ENCODE measurements at regions not wholly inside any gene's neighbourhood (a gene's known extent, or its start where the extent isn't known, plus 50 kb on each side); places are given as distances from the start of the nearest gene placed in this dataset.

DNA sequence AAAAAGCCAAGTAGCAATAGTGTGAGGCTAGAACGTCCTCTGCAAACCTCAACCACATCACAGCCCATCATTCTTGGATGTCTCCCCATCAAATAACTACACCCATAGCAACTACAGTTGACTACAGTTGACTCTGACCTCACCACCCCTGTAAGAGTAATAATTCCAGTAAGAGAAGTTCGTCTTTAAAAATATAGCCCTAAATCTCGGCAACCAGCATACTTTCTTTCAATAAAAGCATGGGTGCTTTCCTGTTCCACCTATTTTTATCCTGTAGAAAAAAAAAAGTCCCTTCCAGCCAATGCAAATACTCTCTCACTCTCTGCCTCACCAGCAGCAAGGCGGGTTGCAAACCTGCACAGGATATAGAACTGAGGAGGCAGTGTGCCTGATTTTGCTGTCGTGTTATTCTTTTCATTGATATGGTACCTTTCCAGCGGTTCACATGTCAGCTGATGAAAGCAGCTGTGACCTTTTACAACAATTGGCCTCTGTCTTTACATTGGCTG is 187.5 kb upstream of the NFE2L3 start:
- no peaks in the 10 kb centered on the region for H3K36me3 ChIP-seq (ENCODE audit: insufficient read depth, low read length)
- H3K27me3 ChIP-seq (ENCODE audit: low read length), result no peaks in the 10 kb centered on the region
- DNase-seq, result peak; percentile 70
- H4K20me1 ChIP-seq (ENCODE audit: insufficient read depth, low read depth, low read length), result no peaks in the 10 kb centered on the region
- no peaks in the 10 kb centered on the region for H3K79me2 ChIP-seq (ENCODE audit: low read length)
- H2AFZ ChIP-seq (ENCODE audit: low read length), result peak overlapping the region; percentile 62; the same call in 1 of the 2 replicates
- peak overlapping the region; percentile 15; the same call in 1 of the 2 replicates for H3K4me3 ChIP-seq (ENCODE audit: low read length)
- H3K9ac ChIP-seq (ENCODE audit: low read length), result peak overlapping the region; percentile 22; the same call in 1 of the 2 replicates
- H3K4me2 ChIP-seq (ENCODE audit: low read depth, low read length, poor library complexity, severe bottlenecking), result peak overlapping the region; percentile 62
- no peaks in the 10 kb centered on the region for H3K9me2 ChIP-seq (replicated peaks; ENCODE audit: insufficient read depth, low read length)
- H3K9me3 ChIP-seq (ENCODE audit: low read length), result no peaks in the 10 kb centered on the region
- no peak overlapping the region for H3K27ac ChIP-seq (ENCODE audit: low read length)
- peaks cover 53% of the 10 kb centered on the region for H3K4me1 ChIP-seq (ENCODE audit: low read length)

DNA sequence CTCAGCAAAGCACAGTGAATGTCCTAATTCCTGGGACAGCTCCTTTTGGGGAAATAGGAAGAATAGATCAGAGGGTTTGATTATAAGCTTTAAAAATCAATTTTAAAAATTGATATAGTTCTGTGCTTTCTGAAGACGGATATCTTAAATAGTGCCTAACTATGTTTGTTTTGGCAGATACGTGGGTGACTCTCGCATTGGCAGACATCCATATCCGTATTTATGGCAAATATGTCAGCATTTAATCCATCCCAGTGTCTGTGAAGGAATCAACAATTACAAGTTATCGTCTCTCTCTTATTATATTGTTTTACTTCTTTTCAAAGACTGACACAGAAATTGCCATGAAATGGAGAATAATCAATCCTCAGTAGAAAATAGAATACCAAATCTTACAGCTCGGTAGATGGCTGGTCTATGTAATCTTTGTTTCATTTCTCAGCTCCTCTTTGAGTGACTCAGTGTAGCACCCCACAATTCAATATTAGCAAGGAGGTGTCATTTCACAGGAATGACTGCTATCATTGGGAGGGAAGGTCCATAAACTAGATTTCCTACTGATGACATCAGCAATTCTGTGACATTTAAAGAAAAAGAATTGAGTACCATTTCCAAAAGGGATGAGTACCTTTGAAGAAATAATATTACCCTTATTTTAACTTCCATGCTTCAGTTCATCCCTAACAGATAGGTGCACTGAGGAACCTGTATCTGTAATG is 186.4 kb upstream of the NFE2L3 start:
- Histone ChIP-seq H3K36me3 (ENCODE audit: insufficient read depth, low read length) (no peaks in the 10 kb centered on the region), H3K79me2 (ENCODE audit: low read length) (no peaks in the 10 kb centered on the region), H3K27me3 (ENCODE audit: low read length) (no peaks in the 10 kb centered on the region), H3K4me3 (ENCODE audit: low read length) (no peak overlapping the region), H3K4me2 (ENCODE audit: low read depth, low read length, poor library complexity, severe bottlenecking) (peak overlapping the region; percentile 62), H2AFZ (ENCODE audit: low read length) (no peak overlapping the region), H3K27ac (ENCODE audit: low read length) (no peak overlapping the region), H3K4me1 (ENCODE audit: low read length) (peaks cover 49% of the 10 kb centered on the region), H3K9me3 (ENCODE audit: low read length) (no peaks in the 10 kb centered on the region), H4K20me1 (ENCODE audit: insufficient read depth, low read depth, low read length) (no peaks in the 10 kb centered on the region), H3K9me2 (replicated peaks; ENCODE audit: insufficient read depth, low read length) (no peaks in the 10 kb centered on the region), H3K9ac (ENCODE audit: low read length) (no peak overlapping the region)
- no peak for DNase-seq

- Histone ChIP-seq H3K36me3 (ENCODE audit: insufficient read depth, low read length) (no peaks in the 10 kb centered on the region), H3K4me2 (ENCODE audit: low read depth, low read length, poor library complexity, severe bottlenecking) (no peak overlapping the region), H2AFZ (ENCODE audit: low read length) (no peak overlapping the region), H3K9ac (ENCODE audit: low read length) (no peak overlapping the region), H4K20me1 (ENCODE audit: insufficient read depth, low read depth, low read length) (no peaks in the 10 kb centered on the region), H3K79me2 (ENCODE audit: low read length) (no peaks in the 10 kb centered on the region), H3K4me3 (ENCODE audit: low read length) (no peak overlapping the region), H3K9me2 (replicated peaks; ENCODE audit: insufficient read depth, low read length) (no peaks in the 10 kb centered on the region), H3K27ac (ENCODE audit: low read length) (no peak overlapping the region), H3K27me3 (ENCODE audit: low read length) (no peaks in the 10 kb centered on the region), H3K4me1 (ENCODE audit: low read length) (peaks cover 49% of the 10 kb centered on the region), H3K9me3 (ENCODE audit: low read length) (no peaks in the 10 kb centered on the region)
- no peak for DNase-seq
Observed at GRCh38 chr7:25966469-25966868, 185.5 kb upstream of the NFE2L3 start.

DNA sequence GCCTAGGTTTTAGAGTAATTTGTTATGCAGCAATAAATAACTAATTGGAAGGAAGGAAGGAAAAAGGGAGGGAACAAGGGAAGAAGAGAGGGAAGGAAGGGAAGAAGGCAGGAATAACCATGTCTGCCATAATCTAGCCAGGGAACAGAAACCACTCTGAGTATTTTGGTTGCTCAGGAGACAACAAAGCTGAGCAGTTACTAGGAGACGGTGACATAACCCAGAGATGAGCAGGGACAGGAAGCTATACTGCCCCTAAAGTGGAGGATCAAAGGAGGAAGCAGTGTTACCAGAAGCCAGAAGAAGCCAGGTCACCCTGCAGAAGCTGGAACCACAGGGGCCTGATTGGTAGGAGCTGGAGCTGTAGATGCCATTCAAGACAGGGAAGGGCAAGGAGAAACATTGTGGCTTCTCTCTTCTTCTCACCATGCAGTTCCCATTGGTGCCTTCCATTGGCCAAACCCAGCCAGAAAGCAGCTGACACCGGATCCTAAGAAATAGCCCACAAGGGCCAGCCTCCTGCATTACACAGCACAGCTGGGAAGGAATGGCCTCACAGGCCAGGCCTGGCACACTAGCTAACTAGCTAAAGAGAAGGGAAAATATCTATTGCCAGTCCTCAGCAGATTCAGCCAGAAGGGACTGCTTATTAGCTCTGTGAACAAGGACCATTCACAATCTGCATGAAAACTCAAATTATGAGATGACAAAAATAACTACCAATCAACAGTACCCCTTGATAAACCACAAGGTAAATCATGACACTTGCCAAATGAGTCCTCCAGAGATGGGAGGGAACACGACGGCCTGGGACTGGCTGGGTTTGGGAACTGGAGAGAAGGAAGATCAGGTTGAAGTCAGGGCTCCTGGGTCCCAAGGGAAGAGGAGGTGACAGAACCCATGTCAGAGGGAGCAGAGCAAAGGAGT is 184.5 kb upstream of the NFE2L3 start:
- Histone ChIP-seq H3K4me3 (ENCODE audit: low read length) (peak overlapping the region; percentile 47), H2AFZ (ENCODE audit: low read length) (peak overlapping the region; percentile 72; the same call in 1 of the 2 replicates), H3K27ac (ENCODE audit: low read length) (peak overlapping the region; percentile 36)

DNA sequence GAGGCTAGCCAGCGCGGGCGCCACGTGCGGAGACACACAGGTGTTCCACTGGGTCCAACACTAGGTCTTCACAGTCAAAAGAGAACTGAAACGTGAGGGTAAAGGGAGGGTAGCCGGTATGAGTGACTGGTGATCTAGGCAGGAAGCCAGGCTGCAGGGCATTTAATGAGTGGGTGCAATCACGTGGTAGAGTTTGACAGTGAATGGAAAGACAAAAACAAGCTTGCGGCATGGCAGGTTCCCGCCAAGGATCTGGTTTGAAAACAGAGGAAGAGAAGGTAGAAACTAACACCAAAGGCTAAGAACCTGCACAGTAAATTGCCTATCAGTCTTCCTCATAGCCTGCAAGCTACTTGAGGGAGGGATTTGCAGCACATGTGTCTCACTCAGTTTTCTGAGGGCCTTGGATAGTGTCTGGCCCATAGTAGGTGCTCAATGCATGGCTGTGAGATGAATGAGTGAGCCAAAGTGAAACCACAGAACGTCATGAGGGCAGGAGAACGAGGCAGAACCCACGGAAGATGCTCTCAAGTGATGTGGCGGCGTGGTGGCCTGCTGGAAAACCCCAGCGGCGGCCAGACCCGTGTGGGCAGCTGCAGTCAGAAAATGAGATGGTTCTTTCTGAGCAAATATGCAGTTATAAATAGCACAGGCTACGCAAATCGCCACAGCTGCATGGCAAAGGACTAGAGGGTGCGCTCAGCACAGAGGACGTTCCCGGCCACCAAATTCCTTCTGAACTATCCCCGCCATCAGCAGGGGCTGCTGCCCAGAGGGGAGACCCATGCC is 183.6 kb upstream of the NFE2L3 start:
- Histone ChIP-seq H3K9me2 (replicated peaks; ENCODE audit: insufficient read depth, low read length) (no peaks in the 10 kb centered on the region), H3K27ac (ENCODE audit: low read length) (peak overlapping the region; percentile 38; the same call in 1 of the 2 replicates), H4K20me1 (ENCODE audit: insufficient read depth, low read depth, low read length) (no peaks in the 10 kb centered on the region), H3K9ac (ENCODE audit: low read length) (peak overlapping the region; percentile 51), H3K4me2 (ENCODE audit: low read depth, low read length, poor library complexity, severe bottlenecking) (peak overlapping the region; percentile 67), H2AFZ (ENCODE audit: low read length) (peak overlapping the region; percentile 72), H3K79me2 (ENCODE audit: low read length) (no peaks in the 10 kb centered on the region), H3K36me3 (ENCODE audit: insufficient read depth, low read length) (no peaks in the 10 kb centered on the region), H3K4me1 (ENCODE audit: low read length) (peaks cover 49% of the 10 kb centered on the region), H3K9me3 (ENCODE audit: low read length) (no peaks in the 10 kb centered on the region), H3K27me3 (ENCODE audit: low read length) (no peaks in the 10 kb centered on the region), H3K4me3 (ENCODE audit: low read length) (peak overlapping the region; percentile 47)
- DNase-seq, result peak; percentile 77

More for the DNA sequence above, 184.5 kb upstream of the NFE2L3 start:
- Histone ChIP-seq H4K20me1 (ENCODE audit: insufficient read depth, low read depth, low read length) (no peaks in the 10 kb centered on the region), H3K9me2 (replicated peaks; ENCODE audit: insufficient read depth, low read length) (no peaks in the 10 kb centered on the region), H3K27me3 (ENCODE audit: low read length) (no peaks in the 10 kb centered on the region), H3K9me3 (ENCODE audit: low read length) (no peaks in the 10 kb centered on the region), H3K79me2 (ENCODE audit: low read length) (no peaks in the 10 kb centered on the region), H3K36me3 (ENCODE audit: insufficient read depth, low read length) (no peaks in the 10 kb centered on the region), H3K4me2 (ENCODE audit: low read depth, low read length, poor library complexity, severe bottlenecking) (peak overlapping the region; percentile 67), H3K4me1 (ENCODE audit: low read length) (peaks cover 49% of the 10 kb centered on the region), H3K9ac (ENCODE audit: low read length) (peak overlapping the region; percentile 43; the same call in 1 of the 2 replicates)
- DNase-seq, result peak; percentile 65

GRCh38 chr7:25970356-25970755 is 181.6 kb upstream of the NFE2L3 start:
- Histone ChIP-seq H3K9ac (ENCODE audit: low read length) (no peak overlapping the region), H4K20me1 (ENCODE audit: insufficient read depth, low read depth, low read length) (no peaks in the 10 kb centered on the region), H2AFZ (ENCODE audit: low read length) (no peak overlapping the region), H3K79me2 (ENCODE audit: low read length) (no peaks in the 10 kb centered on the region), H3K4me1 (ENCODE audit: low read length) (peaks cover 33% of the 10 kb centered on the region), H3K9me3 (ENCODE audit: low read length) (no peaks in the 10 kb centered on the region), H3K27me3 (ENCODE audit: low read length) (no peaks in the 10 kb centered on the region), H3K36me3 (ENCODE audit: insufficient read depth, low read length) (no peaks in the 10 kb centered on the region), H3K4me2 (ENCODE audit: low read depth, low read length, poor library complexity, severe bottlenecking) (no peak overlapping the region), H3K4me3 (ENCODE audit: low read length) (no peak overlapping the region), H3K27ac (ENCODE audit: low read length) (no peak overlapping the region), H3K9me2 (replicated peaks; ENCODE audit: insufficient read depth, low read length) (no peaks in the 10 kb centered on the region)
- no peak for DNase-seq

DNA sequence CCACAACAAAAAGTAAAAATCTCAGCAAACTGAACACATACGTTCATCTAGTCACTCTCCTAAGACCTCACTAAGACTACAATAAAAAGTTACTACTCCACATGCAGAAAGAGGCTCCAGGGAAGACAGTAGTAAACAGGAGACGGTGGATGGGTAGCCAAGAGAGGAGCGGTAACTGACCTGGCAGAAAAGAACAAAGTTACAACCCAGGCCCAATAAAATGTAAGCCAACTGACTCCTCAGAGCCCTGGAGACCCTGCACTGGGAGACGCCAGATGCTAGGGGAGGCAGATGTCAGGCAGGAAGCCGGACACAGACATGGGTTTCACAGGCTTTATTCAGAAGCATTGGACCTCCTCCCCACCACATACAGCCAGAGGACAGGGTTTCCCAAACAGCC is 181.1 kb upstream of the NFE2L3 start:
- no peak for DNase-seq
- Histone ChIP-seq H3K4me1 (ENCODE audit: low read length) (peaks cover 27% of the 10 kb centered on the region), H3K27me3 (ENCODE audit: low read length) (no peaks in the 10 kb centered on the region), H3K9ac (ENCODE audit: low read length) (no peak overlapping the region), H3K36me3 (ENCODE audit: insufficient read depth, low read length) (no peaks in the 10 kb centered on the region), H2AFZ (ENCODE audit: low read length) (no peak overlapping the region), H4K20me1 (ENCODE audit: insufficient read depth, low read depth, low read length) (no peaks in the 10 kb centered on the region), H3K27ac (ENCODE audit: low read length) (no peak overlapping the region), H3K9me3 (ENCODE audit: low read length) (no peaks in the 10 kb centered on the region), H3K4me2 (ENCODE audit: low read depth, low read length, poor library complexity, severe bottlenecking) (no peak overlapping the region), H3K9me2 (replicated peaks; ENCODE audit: insufficient read depth, low read length) (no peaks in the 10 kb centered on the region), H3K4me3 (ENCODE audit: low read length) (no peak overlapping the region), H3K79me2 (ENCODE audit: low read length) (no peaks in the 10 kb centered on the region)
